GM12874 (cell line): ENCODE measurements at regions not wholly inside any gene's neighbourhood (a gene's known extent, or its start where the extent isn't known, plus 50 kb on each side); places are given as distances from the start of the nearest gene placed in this dataset.

ENCODE experiments used
- TF ChIP-seq, protein P1 (sequence below): IDR thresholded peaks from 2 replicates; pipeline ENCODE4 v1.5.1; 2011; ENCODE audit warnings: low read depth, mild to moderate bottlenecking, control low read depth, low read length, moderate library complexity; ENCODE audit not compliant: insufficient read depth

GRCh38 chr10:123526356-123527064 is 139.6 kb upstream of the GPR26 start:
- TF ChIP-seq, protein P1, sequence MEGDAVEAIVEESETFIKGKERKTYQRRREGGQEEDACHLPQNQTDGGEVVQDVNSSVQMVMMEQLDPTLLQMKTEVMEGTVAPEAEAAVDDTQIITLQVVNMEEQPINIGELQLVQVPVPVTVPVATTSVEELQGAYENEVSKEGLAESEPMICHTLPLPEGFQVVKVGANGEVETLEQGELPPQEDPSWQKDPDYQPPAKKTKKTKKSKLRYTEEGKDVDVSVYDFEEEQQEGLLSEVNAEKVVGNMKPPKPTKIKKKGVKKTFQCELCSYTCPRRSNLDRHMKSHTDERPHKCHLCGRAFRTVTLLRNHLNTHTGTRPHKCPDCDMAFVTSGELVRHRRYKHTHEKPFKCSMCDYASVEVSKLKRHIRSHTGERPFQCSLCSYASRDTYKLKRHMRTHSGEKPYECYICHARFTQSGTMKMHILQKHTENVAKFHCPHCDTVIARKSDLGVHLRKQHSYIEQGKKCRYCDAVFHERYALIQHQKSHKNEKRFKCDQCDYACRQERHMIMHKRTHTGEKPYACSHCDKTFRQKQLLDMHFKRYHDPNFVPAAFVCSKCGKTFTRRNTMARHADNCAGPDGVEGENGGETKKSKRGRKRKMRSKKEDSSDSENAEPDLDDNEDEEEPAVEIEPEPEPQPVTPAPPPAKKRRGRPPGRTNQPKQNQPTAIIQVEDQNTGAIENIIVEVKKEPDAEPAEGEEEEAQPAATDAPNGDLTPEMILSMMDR = no peak

- TF ChIP-seq, protein P1 = no peak
Measured at GRCh38 chr10:123527151-123527550, 139.0 kb upstream of the GPR26 start.

DNA sequence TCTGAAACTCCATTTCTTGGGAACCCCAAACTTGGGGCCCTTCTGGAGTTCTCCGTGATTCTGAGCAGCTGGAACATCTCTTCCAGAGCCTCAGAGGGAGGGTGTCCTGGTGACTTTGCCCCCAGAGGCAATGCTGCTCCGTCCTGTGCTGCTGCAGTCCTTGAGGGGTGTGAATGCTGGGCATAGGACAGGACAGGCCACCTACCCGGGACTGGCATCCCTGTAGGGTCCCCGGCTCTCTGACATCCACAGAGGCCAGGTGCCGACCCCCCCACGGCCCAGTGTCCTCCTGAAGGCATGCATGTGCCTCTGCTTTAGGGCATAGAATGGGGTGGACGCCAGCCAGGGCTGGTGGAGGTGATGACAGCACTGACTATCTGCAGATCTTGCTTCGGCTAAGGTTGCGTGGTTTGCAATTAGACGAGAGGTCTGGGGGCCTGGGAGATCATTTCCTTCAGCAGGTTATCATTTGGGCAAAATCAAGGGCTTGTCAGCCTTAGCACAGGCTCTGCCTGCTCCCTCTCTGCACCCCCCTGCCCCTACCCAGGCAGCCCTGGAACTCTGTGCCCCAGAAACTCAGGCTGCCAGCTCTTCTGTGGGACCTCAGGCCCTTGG is 136.9 kb upstream of the GPR26 start:
- TF ChIP-seq, protein P1 = no peak

GRCh38 chr10:123530166-123530870 is 135.8 kb upstream of the GPR26 start:
- TF ChIP-seq, protein P1 = no peak

DNA sequence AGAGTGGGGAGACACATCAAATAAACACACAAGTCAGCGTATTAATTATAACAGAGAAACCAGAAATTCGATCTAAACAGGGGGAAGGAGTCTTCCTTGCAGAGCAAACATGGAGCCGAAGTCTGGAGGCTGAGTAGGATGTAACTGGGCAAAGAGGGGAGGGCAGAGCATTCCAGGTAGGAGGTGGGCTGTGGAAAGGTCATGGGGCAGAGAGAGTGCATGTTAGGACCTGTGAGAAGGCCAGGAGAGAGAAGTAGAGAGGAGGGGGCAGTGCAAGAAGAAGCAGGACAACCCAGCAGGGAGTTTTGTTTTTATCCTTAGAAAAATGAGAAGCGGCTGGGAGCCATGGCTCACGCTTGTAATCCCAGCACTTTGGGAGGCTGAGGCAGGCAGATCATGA is 130.8 kb upstream of the GPR26 start:
- TF ChIP-seq, protein P1 = no peak

GRCh38 chr10:123536176-123536845 is 129.8 kb upstream of the GPR26 start:
- TF ChIP-seq, protein P1 = no peak

- TF ChIP-seq, protein P1 = no peak
Measured at GRCh38 chr10:123537188-123537961, 128.8 kb upstream of the GPR26 start.
